HCT116 (cell line): ENCODE measurements at regions not wholly inside any gene's neighbourhood (a gene's known extent, or its start where the extent isn't known, plus 50 kb on each side); places are given as distances from the start of the nearest gene placed in this dataset.

Experiments used
- ATAC-seq: fragments of 200-7000 bp; cut with Tn5 transposase; 2 replicates; pipeline ENCODE4 v1.9.1; 2020; ENCODE audit warnings: mild to moderate bottlenecking, moderate library complexity
- BruUV-seq: library from RNA; stranded (reverse); fragments of 400-500 nt; replicated peaks from 2 replicates; lab custom pipeline; 2021; lab: Mats Ljungman, UMichigan
- CTCF ChIA-PET: fragments of 300-600 bp; sonication (Branson Sonifier 250); formaldehyde crosslinking; loops from one replicate; lab custom pipeline; 2021; ENCODE audit warnings: antibody characterized with exemption; lab: Charles Lee
- POLR2A ChIA-PET: fragments of 300-600, 350-600 bp; sonication (Branson Sonifier 250); formaldehyde crosslinking; loops from one replicate; lab custom pipeline; 2021; ENCODE audit warnings: antibody characterized with exemption; lab: Charles Lee
- RAD21 ChIA-PET, 2 experiments: fragments of 300-600 bp; sonication (Branson Sonifier 250); formaldehyde crosslinking; loops; one replicate each; lab custom pipeline; 2023; ENCODE audit warnings: low total read pairs in 2 of 2; ENCODE audit not compliant: uncharacterized antibody in 2 of 2, unreplicated experiment in 2 of 2, low non-redundant PET in 1 of 2; lab: Charles Lee
- DNase-seq: peaks from one replicate; pipeline ENCODE4 v3.0.0-alpha.2; 2010; ENCODE audit warnings: low read depth, low spot score
- H2AFZ ChIP-seq: fragments of 200-600 bp; shearing (Covaris generic), sonication (generic); 2 replicates; pipeline ENCODE4 v1.6.1; 2017; ENCODE audit warnings: low read depth, mixed run types, mixed read lengths, antibody characterized with exemption, low read length; ENCODE audit not compliant: poor library complexity, severe bottlenecking
- H3K27ac ChIP-seq: 2 replicates; pipeline ENCODE4 v1.5.1; 2012; ENCODE audit warnings: low read depth, low read length
- H3K27me3 ChIP-seq: fragments of 200-600 bp; sonication (generic); 2 replicates; pipeline ENCODE4 v1.6.1; 2016; ENCODE audit warnings: mixed run types, low read length, mixed read lengths; ENCODE audit not compliant: insufficient read depth
- H3K36me3 ChIP-seq, 2 experiments: fragments of 200-500 bp in 1 of 2; fragments of 200-600 bp in 1 of 2; sonication (Bioruptor generic) in 1 of 2; sonication (generic) in 1 of 2; 2 replicates each; pipeline versions ENCODE4 v1.5.1 to v1.6.1; 2014 to 2016; ENCODE audit warnings: low read length in 2 of 2, inconsistent platforms in 1 of 2, mixed read lengths in 1 of 2, mixed run types in 1 of 2; ENCODE audit not compliant: insufficient read depth in 2 of 2, control insufficient read depth in 1 of 2
- H3K4me1 ChIP-seq, 2 experiments: fragments of 200-600 bp in 1 of 2; sonication (generic) in 1 of 2; 2 replicates each; pipeline versions ENCODE4 v1.5.1 to v1.6.1; 2012 to 2017; ENCODE audit warnings: low read length in 2 of 2, inconsistent platforms in 1 of 2, mild to moderate bottlenecking in 1 of 2, mixed read lengths in 1 of 2, mixed run types in 1 of 2, moderate library complexity in 1 of 2; ENCODE audit not compliant: insufficient read depth in 2 of 2, control insufficient read depth in 1 of 2
- H3K4me2 ChIP-seq: fragments of 200-600 bp; sonication (generic); 2 replicates; pipeline ENCODE4 v1.6.1; 2017; ENCODE audit warnings: mixed run types, low read length, mixed read lengths
- H3K4me3 ChIP-seq, 2 experiments: fragments of 200-600 bp in 1 of 2; sonication (generic) in 1 of 2; replicated peaks in 1 of 2; 2 replicates each; pipeline ENCODE4 v1.5.1; 2011 to 2016; ENCODE audit warnings: low read length in 2 of 2, control low read depth in 1 of 2, low read depth in 1 of 2, mild to moderate bottlenecking in 1 of 2, mixed read lengths in 1 of 2, mixed run types in 1 of 2
- H3K79me2 ChIP-seq: fragments of 200-600 bp; sonication (generic); 2 replicates; pipeline ENCODE4 v1.6.1; 2017; ENCODE audit warnings: mild to moderate bottlenecking, mixed run types, low read length, moderate library complexity, mixed read lengths; ENCODE audit not compliant: insufficient read depth
- H3K9ac ChIP-seq: fragments of 200-600 bp; sonication (generic); 2 replicates; pipeline ENCODE4 v1.6.1; 2016; ENCODE audit warnings: low read length, mixed read lengths
- H3K9me2 ChIP-seq: fragments of 200-600 bp; sonication (generic), shearing (Covaris generic); 2 replicates; pipeline ENCODE4 v1.6.1; 2017; ENCODE audit warnings: mixed run types, mild to moderate bottlenecking, moderate library complexity; ENCODE audit not compliant: insufficient read depth
- H3K9me3 ChIP-seq, 2 experiments: fragments of 200-500 bp in 1 of 2; fragments of 200-600 bp in 1 of 2; sonication (Bioruptor generic) in 1 of 2; sonication (generic) in 1 of 2; 2 replicates each; pipeline ENCODE4 v1.6.1; 2014 to 2017; ENCODE audit warnings: low read length in 2 of 2, mixed read lengths in 2 of 2, inconsistent platforms in 1 of 2, low read depth in 1 of 2, mild to moderate bottlenecking in 1 of 2, mixed run types in 1 of 2, moderate library complexity in 1 of 2; ENCODE audit not compliant: control insufficient read depth in 1 of 2, insufficient read depth in 1 of 2
- H4K20me1 ChIP-seq: fragments of 200-600 bp; sonication (generic), shearing (Covaris generic); 2 replicates; pipeline ENCODE4 v1.6.1; 2017; ENCODE audit warnings: mixed run types, mild to moderate bottlenecking, moderate library complexity; ENCODE audit not compliant: insufficient read depth
- EGR1 ChIP-seq: IDR thresholded peaks from 2 replicates; pipeline ENCODE4 v1.6.1; 2012; ENCODE audit warnings: low read depth
- JUND ChIP-seq: IDR thresholded peaks from 2 replicates; pipeline ENCODE4 v1.6.1; 2012
- POLR2AphosphoS5 ChIP-seq: IDR thresholded peaks from 2 replicates; pipeline ENCODE4 v1.6.1; 2011; ENCODE audit warnings: mild to moderate bottlenecking, low read depth, low read length, moderate library complexity
- SP1 ChIP-seq: IDR thresholded peaks from 2 replicates; pipeline ENCODE4 v1.6.1; 2012; ENCODE audit warnings: low read depth
- SRF ChIP-seq: IDR thresholded peaks from 2 replicates; pipeline ENCODE4 v1.6.1; 2012; ENCODE audit warnings: low read depth
- TCF7L2 ChIP-seq: IDR thresholded peaks from 2 replicates; pipeline ENCODE4 v1.7.0; 2011; ENCODE audit warnings: borderline replicate concordance, inconsistent platforms; ENCODE audit not compliant: insufficient read depth, insufficient read length; ENCODE audit errors: extremely low read depth
- ZNF274 ChIP-seq: fragments of 200-500 bp; sonication (Bioruptor generic); IDR thresholded peaks from 2 replicates; pipeline ENCODE4 v1.6.1; 2014; ENCODE audit warnings: mild to moderate bottlenecking, low read depth, low read length, inconsistent platforms
- intact Hi-C: fragments of 100-400 bp; cut with micrococcal nuclease; formaldehyde crosslinking; loops from 2 replicates; pipeline ENCODE4 v1.10.0; 2022
- TF ChIP-seq, protein P1 (sequence below): IDR thresholded peaks from 2 replicates; pipeline ENCODE4 v1.6.1; 2012; ENCODE audit warnings: low read depth
- TF ChIP-seq, protein P2 (sequence below): IDR thresholded peaks from 2 replicates; pipeline ENCODE4 v1.6.1; 2011; ENCODE audit warnings: mild to moderate bottlenecking, low read length, moderate library complexity; ENCODE audit not compliant: insufficient replicate concordance; ENCODE audit errors: extremely low read depth
- TF ChIP-seq, protein P3 (sequence below), 3 experiments: fragments of 200-600 bp in 1 of 3; sonication (generic) in 1 of 3; IDR thresholded peaks in 2 of 3; conservative IDR thresholded peaks in 1 of 3; 2 replicates each; pipeline ENCODE4 v1.5.1; 2012 to 2017; ENCODE audit warnings: low read depth in 2 of 3, low read length in 2 of 3, antibody characterized with exemption in 1 of 3, borderline replicate concordance in 1 of 3, control low read depth in 1 of 3, mild to moderate bottlenecking in 1 of 3, mixed read lengths in 1 of 3, mixed run types in 1 of 3, moderate library complexity in 1 of 3; ENCODE audit not compliant: insufficient read depth in 1 of 3

DNA sequence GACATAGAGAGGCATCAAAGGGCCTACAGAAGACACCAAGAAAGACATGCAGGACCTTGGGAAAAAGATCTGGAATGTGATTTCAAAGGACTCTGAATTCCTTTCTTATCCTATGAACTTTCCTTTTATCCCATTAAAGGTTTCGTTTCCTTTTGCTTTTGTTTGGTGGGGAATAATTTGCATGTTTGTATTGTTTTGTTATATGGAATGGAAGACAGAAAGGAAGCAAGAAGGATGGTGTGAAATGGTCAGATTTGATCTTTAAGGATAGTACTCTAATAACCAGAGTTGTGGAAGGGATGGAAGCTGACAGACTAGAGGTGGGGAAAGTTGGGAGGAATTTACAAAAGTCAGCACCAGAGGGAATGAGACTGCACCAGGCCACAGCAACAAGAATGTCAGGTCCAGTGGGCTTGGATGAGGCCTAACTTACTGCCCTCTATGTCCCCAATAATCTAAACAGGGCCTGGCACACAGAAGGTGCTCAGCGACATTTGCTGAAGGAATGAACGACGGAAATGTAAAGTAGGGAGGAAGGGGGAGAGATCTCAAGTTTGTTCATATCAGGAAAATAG is 173.7 kb downstream of the FOXA2 start:
- Histone ChIP-seq H3K4me2 (no peak overlapping the region), H3K9me3 (no peaks in the 10 kb centered on the region)
- ChIA-PET RAD21 (no interaction called here), POLR2A (no interaction called here)
- TF ChIP-seq TCF7L2 (no peak), SP1 (no peak)
- TF ChIP-seq, protein P1, sequence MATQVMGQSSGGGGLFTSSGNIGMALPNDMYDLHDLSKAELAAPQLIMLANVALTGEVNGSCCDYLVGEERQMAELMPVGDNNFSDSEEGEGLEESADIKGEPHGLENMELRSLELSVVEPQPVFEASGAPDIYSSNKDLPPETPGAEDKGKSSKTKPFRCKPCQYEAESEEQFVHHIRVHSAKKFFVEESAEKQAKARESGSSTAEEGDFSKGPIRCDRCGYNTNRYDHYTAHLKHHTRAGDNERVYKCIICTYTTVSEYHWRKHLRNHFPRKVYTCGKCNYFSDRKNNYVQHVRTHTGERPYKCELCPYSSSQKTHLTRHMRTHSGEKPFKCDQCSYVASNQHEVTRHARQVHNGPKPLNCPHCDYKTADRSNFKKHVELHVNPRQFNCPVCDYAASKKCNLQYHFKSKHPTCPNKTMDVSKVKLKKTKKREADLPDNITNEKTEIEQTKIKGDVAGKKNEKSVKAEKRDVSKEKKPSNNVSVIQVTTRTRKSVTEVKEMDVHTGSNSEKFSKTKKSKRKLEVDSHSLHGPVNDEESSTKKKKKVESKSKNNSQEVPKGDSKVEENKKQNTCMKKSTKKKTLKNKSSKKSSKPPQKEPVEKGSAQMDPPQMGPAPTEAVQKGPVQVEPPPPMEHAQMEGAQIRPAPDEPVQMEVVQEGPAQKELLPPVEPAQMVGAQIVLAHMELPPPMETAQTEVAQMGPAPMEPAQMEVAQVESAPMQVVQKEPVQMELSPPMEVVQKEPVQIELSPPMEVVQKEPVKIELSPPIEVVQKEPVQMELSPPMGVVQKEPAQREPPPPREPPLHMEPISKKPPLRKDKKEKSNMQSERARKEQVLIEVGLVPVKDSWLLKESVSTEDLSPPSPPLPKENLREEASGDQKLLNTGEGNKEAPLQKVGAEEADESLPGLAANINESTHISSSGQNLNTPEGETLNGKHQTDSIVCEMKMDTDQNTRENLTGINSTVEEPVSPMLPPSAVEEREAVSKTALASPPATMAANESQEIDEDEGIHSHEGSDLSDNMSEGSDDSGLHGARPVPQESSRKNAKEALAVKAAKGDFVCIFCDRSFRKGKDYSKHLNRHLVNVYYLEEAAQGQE, result no peak
- TF ChIP-seq, all 23 proteins: peak for 0
- no peak overlapping the region for H3K9ac ChIP-seq
- BruUV-seq, result no TSS peak
- no peaks in the 10 kb centered on the region for H4K20me1 ChIP-seq
- H3K79me2 ChIP-seq, result no peaks in the 10 kb centered on the region
- no peak overlapping the region for H3K4me3 ChIP-seq
- H2AFZ ChIP-seq, result no peak overlapping the region
- CTCF ChIA-PET, result no interaction called here
- no peaks in the 10 kb centered on the region for H3K27me3 ChIP-seq
- H3K27ac ChIP-seq, result no peak overlapping the region
- H3K4me1 ChIP-seq, result no peaks in the 10 kb centered on the region
- H3K9me2 ChIP-seq, result no peaks in the 10 kb centered on the region
- no peak for DNase-seq
- no peaks in the 10 kb centered on the region for H3K36me3 ChIP-seq
- intact Hi-C loops, result no loop called here
- no peak for ATAC-seq

DNA sequence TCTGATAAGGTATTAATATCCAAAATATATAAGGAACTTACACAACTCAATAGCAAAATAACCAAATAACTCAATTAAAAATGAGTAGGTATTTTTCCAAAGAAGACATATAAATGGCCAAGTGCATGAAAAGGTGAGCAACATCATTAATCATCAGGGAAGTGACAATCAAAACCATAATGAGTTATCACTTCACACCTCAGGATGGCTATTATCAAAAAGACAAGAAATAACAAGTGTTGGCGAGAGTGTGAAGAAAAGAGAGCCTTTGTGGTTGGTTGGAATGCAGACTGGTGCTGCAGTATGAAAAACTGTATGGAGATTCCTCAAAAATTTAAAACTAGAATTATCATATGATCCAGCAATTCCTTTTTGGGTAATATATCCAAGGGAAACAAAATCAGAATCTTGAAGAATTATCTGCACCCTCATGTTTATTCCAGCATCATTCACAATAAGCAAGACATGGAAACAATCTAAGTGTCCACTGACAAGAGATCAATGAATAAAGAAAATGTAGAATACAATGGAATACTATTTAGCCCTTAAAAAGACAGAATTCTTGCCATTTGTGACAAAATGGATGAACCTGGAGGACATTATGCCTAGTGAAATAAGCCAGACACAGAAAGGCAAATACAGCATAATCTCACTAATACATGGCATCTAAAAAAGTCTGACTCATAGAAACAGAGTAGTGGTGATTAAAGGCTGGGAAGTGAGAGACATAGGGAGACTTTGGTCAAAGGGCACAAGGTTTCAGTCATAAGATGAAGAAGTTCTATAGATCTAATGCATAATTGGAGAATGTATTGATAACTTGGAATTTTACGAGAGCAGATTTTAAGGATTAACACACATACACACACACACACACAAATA is 175.6 kb downstream of the FOXA2 start:
- no peak overlapping the region for H2AFZ ChIP-seq
- no peaks in the 10 kb centered on the region for H3K9me3 ChIP-seq
- no peak for DNase-seq
- H3K79me2 ChIP-seq, result no peaks in the 10 kb centered on the region
- H3K4me3 ChIP-seq, result no peak overlapping the region
- H3K4me1 ChIP-seq, result no peaks in the 10 kb centered on the region
- CTCF ChIA-PET, result no interaction called here
- ATAC-seq, result no peak
- H3K36me3 ChIP-seq, result no peaks in the 10 kb centered on the region
- H3K27ac ChIP-seq, result no peak overlapping the region
- RAD21 ChIA-PET, result no interaction called here
- POLR2A ChIA-PET, result no interaction called here
- no peaks in the 10 kb centered on the region for H3K27me3 ChIP-seq
- no peak overlapping the region for H3K4me2 ChIP-seq
- no TSS peak for BruUV-seq
- H3K9me2 ChIP-seq, result no peaks in the 10 kb centered on the region
- H3K9ac ChIP-seq, result no peak overlapping the region
- intact Hi-C loops, result no loop called here
- H4K20me1 ChIP-seq, result no peaks in the 10 kb centered on the region
- TF ChIP-seq SRF, result no peak
- TF ChIP-seq JUND, result no peak
- TF ChIP-seq, protein P2, sequence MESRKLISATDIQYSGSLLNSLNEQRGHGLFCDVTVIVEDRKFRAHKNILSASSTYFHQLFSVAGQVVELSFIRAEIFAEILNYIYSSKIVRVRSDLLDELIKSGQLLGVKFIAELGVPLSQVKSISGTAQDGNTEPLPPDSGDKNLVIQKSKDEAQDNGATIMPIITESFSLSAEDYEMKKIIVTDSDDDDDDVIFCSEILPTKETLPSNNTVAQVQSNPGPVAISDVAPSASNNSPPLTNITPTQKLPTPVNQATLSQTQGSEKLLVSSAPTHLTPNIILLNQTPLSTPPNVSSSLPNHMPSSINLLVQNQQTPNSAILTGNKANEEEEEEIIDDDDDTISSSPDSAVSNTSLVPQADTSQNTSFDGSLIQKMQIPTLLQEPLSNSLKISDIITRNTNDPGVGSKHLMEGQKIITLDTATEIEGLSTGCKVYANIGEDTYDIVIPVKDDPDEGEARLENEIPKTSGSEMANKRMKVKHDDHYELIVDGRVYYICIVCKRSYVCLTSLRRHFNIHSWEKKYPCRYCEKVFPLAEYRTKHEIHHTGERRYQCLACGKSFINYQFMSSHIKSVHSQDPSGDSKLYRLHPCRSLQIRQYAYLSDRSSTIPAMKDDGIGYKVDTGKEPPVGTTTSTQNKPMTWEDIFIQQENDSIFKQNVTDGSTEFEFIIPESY, result no peak
- TF ChIP-seq, protein P3, sequence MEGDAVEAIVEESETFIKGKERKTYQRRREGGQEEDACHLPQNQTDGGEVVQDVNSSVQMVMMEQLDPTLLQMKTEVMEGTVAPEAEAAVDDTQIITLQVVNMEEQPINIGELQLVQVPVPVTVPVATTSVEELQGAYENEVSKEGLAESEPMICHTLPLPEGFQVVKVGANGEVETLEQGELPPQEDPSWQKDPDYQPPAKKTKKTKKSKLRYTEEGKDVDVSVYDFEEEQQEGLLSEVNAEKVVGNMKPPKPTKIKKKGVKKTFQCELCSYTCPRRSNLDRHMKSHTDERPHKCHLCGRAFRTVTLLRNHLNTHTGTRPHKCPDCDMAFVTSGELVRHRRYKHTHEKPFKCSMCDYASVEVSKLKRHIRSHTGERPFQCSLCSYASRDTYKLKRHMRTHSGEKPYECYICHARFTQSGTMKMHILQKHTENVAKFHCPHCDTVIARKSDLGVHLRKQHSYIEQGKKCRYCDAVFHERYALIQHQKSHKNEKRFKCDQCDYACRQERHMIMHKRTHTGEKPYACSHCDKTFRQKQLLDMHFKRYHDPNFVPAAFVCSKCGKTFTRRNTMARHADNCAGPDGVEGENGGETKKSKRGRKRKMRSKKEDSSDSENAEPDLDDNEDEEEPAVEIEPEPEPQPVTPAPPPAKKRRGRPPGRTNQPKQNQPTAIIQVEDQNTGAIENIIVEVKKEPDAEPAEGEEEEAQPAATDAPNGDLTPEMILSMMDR (IDR thresholded peaks at IDR 0.05 in 2 of 3, conservative IDR thresholded peaks at IDR 0.05 in 1 of 3; ENCODE audit: borderline replicate concordance in 1 of 3, insufficient read depth in 1 of 3, low read depth in 2 of 3, low read length in 2 of 3), result no peak
- TF ChIP-seq POLR2AphosphoS5, result no peak
- no peak for TF ChIP-seq ZNF274
- no peak for TF ChIP-seq EGR1
